H1 (cell line): ENCODE measurements at regions not wholly inside any gene's neighbourhood (a gene's known extent, or its start where the extent isn't known, plus 50 kb on each side); places are given as distances from the start of the nearest gene placed in this dataset.
"Not testable (repeated sequence)": the region's sequence is repeated elsewhere in the genome, so short reads cannot be mapped to it uniquely, and the experiment has no call there.

Source experiments
- CTCF ChIA-PET: fragments of 300-600 bp; sonication (Branson Sonifier 250); formaldehyde crosslinking; loops from one replicate; lab custom pipeline; 2021; ENCODE audit not compliant: partially characterized antibody; lab: Charles Lee
- POLR2A ChIA-PET: fragments of 300-600 bp; sonication (Branson Sonifier 250); formaldehyde crosslinking; loops from one replicate; lab custom pipeline; 2021; ENCODE audit warnings: inconsistent platforms; ENCODE audit not compliant: partially characterized antibody; lab: Charles Lee
- DNase-seq, 2 experiments: peaks; one replicate each; pipeline versions ENCODE4 v3.0.0 to v3.0.0-alpha.2; 2010 to 2022; ENCODE audit warnings: low spot score in 2 of 2, low read depth in 1 of 2, mixed read lengths in 1 of 2
- FAIRE-seq: peaks from 2 replicates; lab custom pipeline; 2011; peaks lifted over from hg19 to GRCh38; lab: Jason Lieb, UNC
- H2AFZ ChIP-seq: 2 replicates; pipeline ENCODE4 v1.8.1; 2012; ENCODE audit warnings: low read length, inconsistent platforms
- H2AK5ac ChIP-seq: 2 replicates; pipeline ENCODE4 v1.6.1; 2013; ENCODE audit warnings: low read depth, low read length
- H2BK120ac ChIP-seq: replicated peaks from 2 replicates; pipeline ENCODE3; 2013; ENCODE audit warnings: low read depth, low read length, inconsistent platforms
- H2BK12ac ChIP-seq: 2 replicates; pipeline ENCODE4 v1.6.1; 2013; ENCODE audit warnings: low read depth, low read length
- H2BK15ac ChIP-seq: 2 replicates; pipeline ENCODE4 v1.6.1; 2013; ENCODE audit warnings: low read length
- H2BK20ac ChIP-seq: 2 replicates; pipeline ENCODE4 v1.6.1; 2013; ENCODE audit warnings: low read length
- H2BK5ac ChIP-seq: 2 replicates; pipeline ENCODE4 v1.6.1; 2013; ENCODE audit warnings: low read depth, low read length
- H3K14ac ChIP-seq: 2 replicates; pipeline ENCODE4 v1.6.1; 2013; ENCODE audit warnings: inconsistent platforms; ENCODE audit not compliant: insufficient read length
- H3K18ac ChIP-seq: 2 replicates; pipeline ENCODE4 v1.6.1; 2013; ENCODE audit warnings: low read length; ENCODE audit errors: extremely low read depth
- H3K23ac ChIP-seq: 2 replicates; pipeline ENCODE4 v1.6.1; 2013; ENCODE audit warnings: inconsistent platforms; ENCODE audit not compliant: insufficient read length
- H3K23me2 ChIP-seq: 2 replicates; pipeline ENCODE4 v1.6.1; 2013; ENCODE audit warnings: low read depth, low read length
- H3K27ac ChIP-seq: 2 replicates; pipeline ENCODE4 v1.6.1; 2011; ENCODE audit warnings: low read depth, low read length, inconsistent platforms
- H3K27me3 ChIP-seq, 4 experiments: replicated peaks in 1 of 4; 1 replicate in 1 of 4; 2 replicates in 3 of 4; pipeline versions ENCODE4 v1.6.1 to v1.8.1; 2011 to 2013; ENCODE audit warnings: low read length in 3 of 4, mild to moderate bottlenecking in 3 of 4, inconsistent platforms in 2 of 4, mixed read lengths in 2 of 4, moderate library complexity in 1 of 4; ENCODE audit not compliant: control insufficient read depth in 3 of 4, insufficient read depth in 3 of 4; ENCODE audit errors: extremely low read depth in 1 of 4
- H3K36me3 ChIP-seq, 4 experiments: 2 replicates each; pipeline versions ENCODE4 v1.6.1 to v1.8.1; 2011 to 2013; ENCODE audit warnings: mild to moderate bottlenecking in 4 of 4, low read length in 3 of 4, moderate library complexity in 2 of 4, control low read depth in 1 of 4, inconsistent platforms in 1 of 4; ENCODE audit not compliant: insufficient read depth in 4 of 4, control insufficient read depth in 2 of 4
- H3K4ac ChIP-seq: replicated peaks from 2 replicates; pipeline ENCODE3; 2013; ENCODE audit warnings: low read length, low read depth, mixed read lengths, inconsistent platforms; ENCODE audit not compliant: insufficient read length
- H3K4me1 ChIP-seq, 4 experiments: replicated peaks in 1 of 4; 1 replicate in 1 of 4; 2 replicates in 3 of 4; pipeline versions ENCODE4 v1.6.1 to v1.8.1; 2011 to 2013; ENCODE audit warnings: low read length in 3 of 4, inconsistent platforms in 2 of 4, mixed read lengths in 1 of 4; ENCODE audit not compliant: insufficient read depth in 4 of 4, control insufficient read depth in 3 of 4
- H3K4me2 ChIP-seq, 2 experiments: 2 replicates each; pipeline versions ENCODE4 v1.6.1 to v1.8.1; 2011 to 2013; ENCODE audit warnings: low read depth in 2 of 2, low read length in 2 of 2, control low read depth in 1 of 2, inconsistent platforms in 1 of 2, mild to moderate bottlenecking in 1 of 2; ENCODE audit not compliant: insufficient read depth in 1 of 2
- H3K4me3 ChIP-seq, 4 experiments: fragments of 200-600, 300-600 bp in 1 of 4; sonication (generic), shearing (Covaris generic), sonication (Bioruptor Twin) in 1 of 4; 2 replicates each; pipeline versions ENCODE4 v1.5.1 to v1.8.1; 2011 to 2016; ENCODE audit warnings: low read length in 4 of 4, low read depth in 3 of 4, control low read depth in 2 of 4, inconsistent platforms in 2 of 4, mild to moderate bottlenecking in 2 of 4, mixed read lengths in 1 of 4, moderate library complexity in 1 of 4; ENCODE audit not compliant: insufficient read depth in 2 of 4; ENCODE audit errors: extremely low read depth in 1 of 4
- H3K56ac ChIP-seq: replicated peaks from 2 replicates; pipeline ENCODE3; 2013; ENCODE audit warnings: low read depth, mild to moderate bottlenecking, mixed read lengths, low read length, inconsistent platforms; ENCODE audit not compliant: insufficient read length
- H3K79me1 ChIP-seq: 2 replicates; pipeline ENCODE4 v1.6.1; 2013; ENCODE audit warnings: low read depth, low read length, control low read depth
- H3K79me2 ChIP-seq, 2 experiments: 2 replicates each; pipeline versions ENCODE4 v1.6.1 to v1.8.1; 2012 to 2013; ENCODE audit warnings: low read length in 2 of 2, mild to moderate bottlenecking in 2 of 2, inconsistent platforms in 1 of 2; ENCODE audit not compliant: insufficient read depth in 2 of 2, control insufficient read depth in 1 of 2
- H3K9ac ChIP-seq, 4 experiments: replicated peaks in 1 of 4; 1 replicate in 1 of 4; 2 replicates in 3 of 4; pipeline versions ENCODE4 v1.6.1 to v1.8.1; 2011 to 2013; ENCODE audit warnings: low read depth in 3 of 4, low read length in 3 of 4, control low read depth in 2 of 4, mild to moderate bottlenecking in 2 of 4, moderate library complexity in 2 of 4, inconsistent platforms in 1 of 4; ENCODE audit errors: extremely low read depth in 1 of 4
- H3K9me3 ChIP-seq, 2 experiments: 2 replicates each; pipeline versions ENCODE4 v1.6.1 to v1.8.1; 2012 to 2013; ENCODE audit warnings: mild to moderate bottlenecking in 2 of 2, moderate library complexity in 2 of 2, control low read depth in 1 of 2, inconsistent platforms in 1 of 2, low read depth in 1 of 2, low read length in 1 of 2, mixed read lengths in 1 of 2; ENCODE audit not compliant: insufficient read depth in 2 of 2
- H4K20me1 ChIP-seq, 2 experiments: replicated peaks in 1 of 2; 2 replicates each; pipeline versions ENCODE3 to v1.8.1; 2011 to 2013; ENCODE audit warnings: inconsistent platforms in 2 of 2, low read length in 2 of 2, mild to moderate bottlenecking in 1 of 2; ENCODE audit not compliant: insufficient read depth in 2 of 2, control insufficient read depth in 1 of 2
- H4K5ac ChIP-seq: 2 replicates; pipeline ENCODE4 v1.6.1; 2013; ENCODE audit warnings: low read length, low read depth, mixed read lengths, inconsistent platforms; ENCODE audit not compliant: insufficient read length
- H4K8ac ChIP-seq: 2 replicates; pipeline ENCODE4 v1.8.0; 2013; ENCODE audit warnings: mild to moderate bottlenecking, moderate library complexity, low read length, inconsistent platforms; ENCODE audit not compliant: insufficient read depth; ENCODE audit errors: extremely low read depth
- H4K91ac ChIP-seq: replicated peaks from 2 replicates; pipeline ENCODE3; 2013; ENCODE audit warnings: low read length, mixed read lengths, inconsistent platforms; ENCODE audit not compliant: insufficient read length
- WGBS, 2 experiments: shearing (Covaris generic) in 1 of 2; methylation state at CpG; one replicate each; pipeline versions ENCODE4 v1.1.6 to v1.1.7; 2013 to 2015; ENCODE audit warnings: low lambda C conversion rate in 2 of 2, mixed read lengths in 2 of 2, inconsistent platforms in 1 of 2, low coverage in 1 of 2, missing lambda C conversion rate in 1 of 2; ENCODE audit not compliant: insufficient replicate concordance in 2 of 2, insufficient coverage in 1 of 2, insufficient read length in 1 of 2; ENCODE audit errors: extremely low coverage in 1 of 2, missing lambda C conversion rate in 1 of 2; 5-methylcytosine and 5-hydroxymethylcytosine counted together

- H3K14ac ChIP-seq, H4K91ac ChIP-seq, H3K4ac ChIP-seq, H3K18ac ChIP-seq, H3K79me2 ChIP-seq, CTCF ChIA-PET, H3K23ac ChIP-seq, H3K27ac ChIP-seq, H2BK15ac ChIP-seq, H4K20me1 ChIP-seq, H3K36me3 ChIP-seq, H4K8ac ChIP-seq, FAIRE-seq, H2BK20ac ChIP-seq, H2AK5ac ChIP-seq, H2BK12ac ChIP-seq, H3K79me1 ChIP-seq, H3K23me2 ChIP-seq, H3K4me1 ChIP-seq, H4K5ac ChIP-seq, H3K9me3 ChIP-seq, H2BK5ac ChIP-seq, H3K4me2 ChIP-seq, H2AFZ ChIP-seq, H2BK120ac ChIP-seq, POLR2A ChIA-PET, H3K4me3 ChIP-seq, H3K27me3 ChIP-seq, H3K9ac ChIP-seq, DNase-seq, H3K56ac ChIP-seq: not testable (repeated sequence)
- WGBS, 2 experiments: no CpG with 5 or more reads among the region's 21 CpGs
These were observed 84.5 kb downstream of the IDS start for GRCh38 chrX:149420566-149420965.
